A549 (cell line): ENCODE measurements at regions not wholly inside any gene's neighbourhood (a gene's known extent, or its start where the extent isn't known, plus 50 kb on each side); places are given as distances from the start of the nearest gene placed in this dataset.

Experiments used
- ATAC-seq, 2 experiments: fragments of 200-7000 bp in 1 of 2; fragments of >200 bp in 1 of 2; cut with Nextera tagmentation in 1 of 2; cut with Tn5 transposase in 1 of 2; 3 replicates each; pipeline versions ENCODE4 v1.8.0 to v1.9.1; 2018 to 2020; ENCODE audit warnings: mild to moderate bottlenecking in 1 of 2, moderate library complexity in 1 of 2
- CTCF ChIA-PET: fragments of 300-600 bp; sonication (Branson Sonifier 250); formaldehyde crosslinking; extraction: SDS; loops from one replicate; lab custom pipeline; 2021; ENCODE audit warnings: antibody characterized with exemption, inconsistent platforms; lab: Yijun Ruan, JAX
- POLR2A ChIA-PET: fragments of 350-600 bp; formaldehyde crosslinking; extraction: SDS; loops from one replicate; lab custom pipeline; 2021; ENCODE audit warnings: antibody characterized with exemption, inconsistent platforms; lab: Yijun Ruan, JAX
- DNase-seq, 2 experiments: peaks; one replicate each; pipeline versions ENCODE4 v3.0.0 to v3.0.0-alpha.2; 2011 to 2016; ENCODE audit warnings: low read depth in 1 of 2, low spot score in 1 of 2
- FAIRE-seq: peaks from 2 replicates; lab custom pipeline; 2011; peaks lifted over from hg19 to GRCh38; lab: Jason Lieb, UNC
- H3K27ac ChIP-seq, 2 experiments: fragments of >200 bp; sonication (Bioruptor Twin); formaldehyde crosslinking; 3 replicates each; pipeline ENCODE4 v1.5.1; 2016 to 2017
- H3K4me1 ChIP-seq: fragments of >200 bp; sonication (Bioruptor Twin); formaldehyde crosslinking; 3 replicates; pipeline ENCODE4 v1.6.1; 2016
- H3K4me2 ChIP-seq: fragments of >200 bp; sonication (Bioruptor Twin); formaldehyde crosslinking; 3 replicates; pipeline ENCODE4 v1.6.1; 2016
- H3K4me3 ChIP-seq: fragments of >200 bp; sonication (Bioruptor Twin); formaldehyde crosslinking; 3 replicates; pipeline ENCODE4 v1.5.1; 2016
- H3K9me3 ChIP-seq: fragments of >200 bp; sonication (Bioruptor Twin); formaldehyde crosslinking; 3 replicates; pipeline ENCODE4 v1.6.1; 2016
- ATOH8 ChIP-seq: fragments of 250-450 bp; sonication (Bioruptor Pico); IDR thresholded peaks from 2 replicates; pipeline ENCODE4 v1.5.0; 2020; ENCODE audit warnings: low read depth, mild to moderate bottlenecking, moderate library complexity
- BHLHE40 ChIP-seq: IDR thresholded peaks from 2 replicates; pipeline ENCODE4 v1.6.1; 2012; ENCODE audit warnings: low read depth, low read length, inconsistent platforms
- CBX2 ChIP-seq: fragments of 200-600 bp; sonication (generic); IDR thresholded peaks from 2 replicates; pipeline ENCODE4 v1.6.1; 2016; ENCODE audit warnings: low read depth, mild to moderate bottlenecking, borderline replicate concordance
- CBX8 ChIP-seq: fragments of 200-600 bp; sonication (generic); IDR thresholded peaks from 2 replicates; pipeline ENCODE4 v1.6.1; 2016
- CHD2 ChIP-seq: fragments of 150-350 bp; IDR thresholded peaks from 2 replicates; pipeline ENCODE4 v1.6.1; 2014; ENCODE audit warnings: low read length; ENCODE audit not compliant: partially characterized antibody
- EHMT2 ChIP-seq: fragments of 200-600 bp; sonication (generic); IDR thresholded peaks from 2 replicates; pipeline ENCODE4 v1.6.1; 2016; ENCODE audit warnings: antibody characterized with exemption, low read depth, mild to moderate bottlenecking, moderate library complexity
- ELK1 ChIP-seq: fragments of 150-350 bp; IDR thresholded peaks from 2 replicates; pipeline ENCODE4 v1.6.1; 2014; ENCODE audit warnings: low read depth, mild to moderate bottlenecking, low read length
- EP300 ChIP-seq, 2 experiments: fragments of >200 bp; sonication (Bioruptor Twin); formaldehyde crosslinking; IDR thresholded peaks; 2 replicates in 1 of 2; 3 replicates in 1 of 2; pipeline ENCODE4 v1.6.1; 2016 to 2017
- ESRRA ChIP-seq: fragments of 150-350 bp; IDR thresholded peaks from 2 replicates; pipeline ENCODE4 v1.6.1; 2014; ENCODE audit warnings: mild to moderate bottlenecking, low read length, borderline replicate concordance
- HDAC2 ChIP-seq: fragments of 200-600 bp; sonication (generic); IDR thresholded peaks from 2 replicates; pipeline ENCODE4 v1.6.1; 2016
- JUNB ChIP-seq: fragments of >200 bp; sonication (Bioruptor Twin); formaldehyde crosslinking; IDR thresholded peaks from 2 replicates; pipeline ENCODE4 v1.6.1; 2016
- KDM5A ChIP-seq: fragments of 200-600 bp; sonication (generic); IDR thresholded peaks from 2 replicates; pipeline ENCODE4 v1.6.1; 2016; ENCODE audit warnings: antibody characterized with exemption, mild to moderate bottlenecking
- NFE2L2 ChIP-seq: fragments of 150-350 bp; conservative IDR thresholded peaks from 2 replicates; pipeline ENCODE4 v1.6.1; 2014; ENCODE audit warnings: low read length
- NR3C1 ChIP-seq: fragments of >200 bp; sonication (Bioruptor Twin); formaldehyde crosslinking; IDR thresholded peaks from 3 replicates; pipeline ENCODE4 v1.6.1; 2017
- PBX3 ChIP-seq: IDR thresholded peaks from 2 replicates; pipeline ENCODE4 v1.6.1; 2012
- PHF8 ChIP-seq: fragments of 200-600 bp; sonication (generic); IDR thresholded peaks from 2 replicates; pipeline ENCODE4 v1.6.1; 2016; ENCODE audit warnings: low read depth, mild to moderate bottlenecking, antibody characterized with exemption, moderate library complexity, borderline replicate concordance
- RCOR1 ChIP-seq: fragments of 150-350 bp; IDR thresholded peaks from 2 replicates; pipeline ENCODE4 v1.6.1; 2014; ENCODE audit warnings: antibody characterized with exemption, low read length, low read depth
- RFX5 ChIP-seq: fragments of 450-650 bp; IDR thresholded peaks from 2 replicates; pipeline ENCODE4 v1.7.1; 2014; ENCODE audit warnings: antibody characterized with exemption, mild to moderate bottlenecking, moderate library complexity
- SMC3 ChIP-seq: fragments of >200 bp; sonication (Bioruptor Twin); formaldehyde crosslinking; IDR thresholded peaks from 3 replicates; pipeline ENCODE4 v1.6.1; 2018; ENCODE audit warnings: inconsistent platforms
- USF2 ChIP-seq: fragments of 450-650 bp; IDR thresholded peaks from 2 replicates; pipeline ENCODE4 v1.6.1; 2014; ENCODE audit warnings: antibody characterized with exemption
- ZC3H11A ChIP-seq: fragments of 450-650 bp; IDR thresholded peaks from 2 replicates; pipeline ENCODE4 v1.6.1; 2014; ENCODE audit warnings: antibody characterized with exemption, mild to moderate bottlenecking
- ZFP36 ChIP-seq: fragments of 450-650 bp; IDR thresholded peaks from 2 replicates; pipeline ENCODE4 v1.6.1; 2014; ENCODE audit warnings: borderline replicate concordance; ENCODE audit not compliant: partially characterized antibody
- ZSCAN20 ChIP-seq: fragments of 250-450 bp; sonication (Bioruptor Pico); IDR thresholded peaks from 2 replicates; pipeline ENCODE4 v1.8.0; 2022; ENCODE audit warnings: mild to moderate bottlenecking, moderate library complexity
- WGBS: methylation state at CpG from one replicate; pipeline ENCODE4 v1.1.6; 2017; ENCODE audit errors: missing lambda C conversion rate; 5-methylcytosine and 5-hydroxymethylcytosine counted together

GRCh38 chr6:87791982-87792381 lies 89.9 kb upstream of the AKIRIN2 start:
- FAIRE-seq (no peak), ATAC-seq (no peak), DNase-seq (no peak)
- Histone ChIP-seq H3K4me3 (no peak overlapping the region), H3K4me2 (no peak overlapping the region), H3K27ac (peak overlapping the region; percentile 9 to 92; a peak in 3 of 6 replicates), H3K4me1 (peaks cover 59% of the 10 kb centered on the region), H3K9me3 (no peaks in the 10 kb centered on the region)
- ChIA-PET POLR2A (no interaction called here), CTCF (no interaction called here)
- TF ChIP-seq EP300 (IDR thresholded peaks at IDR 0.05): no peak
- no peak for TF ChIP-seq CHD2
- TF ChIP-seq ATOH8 (CRISPR knock-in tag): no peak
- no peak for TF ChIP-seq KDM5A
- no peak for TF ChIP-seq CBX2
- TF ChIP-seq NR3C1: no peak
- no peak for TF ChIP-seq RFX5
- no peak for TF ChIP-seq ZFP36
- TF ChIP-seq JUNB: no peak
- no peak for TF ChIP-seq EHMT2
- no peak for TF ChIP-seq PBX3
- TF ChIP-seq SMC3: no peak
- no peak for TF ChIP-seq CBX8
- TF ChIP-seq USF2: no peak
- no peak for TF ChIP-seq RCOR1
- WGBS: 91% methylated on average over 7 of the region's 7 CpGs

- ChIA-PET CTCF (no interaction called here), POLR2A (no interaction called here)
- Histone ChIP-seq H3K27ac (peak overlapping the region; percentile 92 to 94), H3K4me1 (peaks cover 57% of the 10 kb centered on the region), H3K4me3 (no peak overlapping the region), H3K9me3 (no peaks in the 10 kb centered on the region)
- FAIRE-seq (no peak), DNase-seq (no peak)
- WGBS: 97% methylated on average over 6 of the region's 6 CpGs
- TF ChIP-seq ELK1 (no peak), ZC3H11A (no peak), ESRRA (no peak), HDAC2 (no peak), USF2 (no peak), ZSCAN20 (no peak)
- TF ChIP-seq, all 56 proteins: peak for 0
- no peak for ATAC-seq
- H3K4me2 ChIP-seq: peak overlapping the region; percentile 84; the same call in 1 of the 3 replicates
Observed at GRCh38 chr6:87791485-87791884, 89.5 kb upstream of the AKIRIN2 start.

GRCh38 chr6:87791029-87791428 lies 89.0 kb upstream of the AKIRIN2 start:
- no peak for DNase-seq
- POLR2A ChIA-PET: no interaction called here
- no peak for FAIRE-seq
- H3K4me3 ChIP-seq: no peak overlapping the region
- TF ChIP-seq NFE2L2: no peak
- no peak for TF ChIP-seq CBX2
- no peak for TF ChIP-seq PHF8
- no peak for TF ChIP-seq RFX5
- TF ChIP-seq BHLHE40: no peak
- TF ChIP-seq SMC3: no peak
- H3K4me2 ChIP-seq: peak overlapping the region; percentile 84
- peaks cover 57% of the 10 kb centered on the region for H3K4me1 ChIP-seq
- peak overlapping the region; percentile 92 to 94 for H3K27ac ChIP-seq
- no peaks in the 10 kb centered on the region for H3K9me3 ChIP-seq
- CTCF ChIA-PET: no interaction called here
- no peak for ATAC-seq
